GM13976 (cell line): ENCODE measurements at regions not wholly inside any gene's neighbourhood (a gene's known extent, or its start where the extent isn't known, plus 50 kb on each side); places are given as distances from the start of the nearest gene placed in this dataset.

ENCODE experiments used
- DNase-seq: peaks from one replicate; pipeline ENCODE4 v3.0.0; 2012; ENCODE audit warnings: low spot score
- CTCF ChIP-seq: IDR thresholded peaks from 2 replicates; pipeline ENCODE4 v1.5.1; 2012; ENCODE audit warnings: borderline replicate concordance, mild to moderate bottlenecking; ENCODE audit not compliant: insufficient read depth; ENCODE audit errors: extremely low read depth, missing control alignments, control extremely low read depth
- in situ Hi-C: fragments of 300-500 bp; cut with MboI; formaldehyde crosslinking; loops from one replicate; pipeline ENCODE4 v1.12.0; 2022; ENCODE audit warnings: low sequenced_read_pairs, mixed read lengths, inconsistent platforms; ENCODE audit not compliant: unreplicated experiment

DNA sequence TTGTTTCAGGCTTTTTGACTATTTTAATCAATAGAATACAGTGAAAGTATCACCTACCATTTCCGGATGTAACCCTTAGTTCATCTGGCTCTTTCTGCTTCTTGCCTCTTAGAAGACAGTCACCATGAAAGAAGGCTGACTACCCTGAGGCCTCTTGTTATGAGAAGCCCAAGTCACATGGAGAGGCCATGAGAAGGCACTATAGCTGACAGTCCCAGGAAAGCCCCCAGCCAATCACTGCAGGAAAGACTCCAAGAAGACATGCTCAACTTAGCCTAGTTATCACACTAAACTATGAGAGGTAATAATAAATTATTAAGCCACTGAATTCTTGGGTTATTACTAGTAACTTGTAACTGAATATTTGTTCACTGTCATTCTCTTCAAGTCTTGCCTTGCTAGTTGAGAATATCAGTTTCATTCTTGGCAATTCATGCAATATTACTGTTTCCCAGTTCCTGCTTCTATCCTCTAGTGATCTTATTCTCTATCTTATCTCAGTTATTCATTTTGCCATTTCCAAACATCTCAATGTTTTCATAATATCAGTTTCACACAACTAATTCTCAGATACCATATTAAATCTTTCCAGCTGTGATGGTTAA, 57.1 kb upstream of the GUCY1A1 start:
- DNase-seq = no peak
- in situ Hi-C loops = no loop called here
- no peak for TF ChIP-seq CTCF

DNA sequence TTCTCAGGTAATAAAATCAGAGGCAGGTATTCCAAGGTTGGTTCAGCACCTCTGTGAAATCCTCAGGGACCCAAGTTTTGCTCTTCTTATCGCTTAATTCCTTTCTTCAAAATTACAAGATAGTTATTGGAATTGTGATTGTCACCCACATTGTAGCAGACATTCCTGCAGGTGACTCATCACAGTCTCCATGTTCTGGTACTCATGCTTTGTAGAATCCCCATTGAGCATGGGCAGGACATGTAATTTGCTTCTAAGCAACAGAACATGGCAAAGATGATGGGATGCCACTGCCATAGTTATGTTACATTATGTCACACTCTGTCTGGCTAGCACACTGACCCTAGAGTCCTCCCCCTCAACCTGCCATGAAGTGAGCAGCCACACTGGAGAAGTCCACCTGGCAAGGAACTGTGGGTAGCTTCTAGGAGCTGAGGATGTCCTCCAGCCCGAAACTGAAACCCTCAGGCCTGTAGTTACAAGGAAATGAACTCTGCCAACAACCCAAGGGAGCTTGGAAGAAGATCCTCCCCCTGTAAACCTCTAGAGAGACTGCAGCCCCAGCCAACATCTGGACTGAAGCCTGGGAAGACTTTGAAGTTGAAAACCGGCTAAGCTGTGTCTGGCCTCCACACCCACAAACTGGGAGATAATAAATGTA, 58.3 kb upstream of the GUCY1A1 start:
- no peak for TF ChIP-seq CTCF
- in situ Hi-C loops = no loop called here
- DNase-seq = no peak

DNA sequence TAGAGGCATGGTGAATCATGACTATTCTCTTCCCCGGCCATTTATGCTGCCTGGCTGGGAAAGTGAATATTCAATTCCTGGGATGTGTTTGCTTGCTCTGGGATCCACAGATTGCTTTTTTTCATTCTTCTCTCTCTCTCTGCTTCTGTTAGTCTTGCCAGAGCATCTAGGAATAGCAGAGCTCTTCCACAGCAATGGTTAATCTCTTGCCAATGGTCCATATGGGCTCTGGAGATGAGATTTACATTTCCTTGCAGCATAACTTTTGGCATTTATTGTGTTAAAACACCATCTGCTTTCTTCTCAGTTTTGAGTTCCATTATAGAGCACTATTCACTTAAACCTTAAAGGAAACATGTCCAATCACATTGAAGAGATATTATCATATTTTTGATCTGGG, 59.2 kb upstream of the GUCY1A1 start:
- no peak for DNase-seq
- in situ Hi-C loops = no loop called here
- TF ChIP-seq CTCF = no peak

DNA sequence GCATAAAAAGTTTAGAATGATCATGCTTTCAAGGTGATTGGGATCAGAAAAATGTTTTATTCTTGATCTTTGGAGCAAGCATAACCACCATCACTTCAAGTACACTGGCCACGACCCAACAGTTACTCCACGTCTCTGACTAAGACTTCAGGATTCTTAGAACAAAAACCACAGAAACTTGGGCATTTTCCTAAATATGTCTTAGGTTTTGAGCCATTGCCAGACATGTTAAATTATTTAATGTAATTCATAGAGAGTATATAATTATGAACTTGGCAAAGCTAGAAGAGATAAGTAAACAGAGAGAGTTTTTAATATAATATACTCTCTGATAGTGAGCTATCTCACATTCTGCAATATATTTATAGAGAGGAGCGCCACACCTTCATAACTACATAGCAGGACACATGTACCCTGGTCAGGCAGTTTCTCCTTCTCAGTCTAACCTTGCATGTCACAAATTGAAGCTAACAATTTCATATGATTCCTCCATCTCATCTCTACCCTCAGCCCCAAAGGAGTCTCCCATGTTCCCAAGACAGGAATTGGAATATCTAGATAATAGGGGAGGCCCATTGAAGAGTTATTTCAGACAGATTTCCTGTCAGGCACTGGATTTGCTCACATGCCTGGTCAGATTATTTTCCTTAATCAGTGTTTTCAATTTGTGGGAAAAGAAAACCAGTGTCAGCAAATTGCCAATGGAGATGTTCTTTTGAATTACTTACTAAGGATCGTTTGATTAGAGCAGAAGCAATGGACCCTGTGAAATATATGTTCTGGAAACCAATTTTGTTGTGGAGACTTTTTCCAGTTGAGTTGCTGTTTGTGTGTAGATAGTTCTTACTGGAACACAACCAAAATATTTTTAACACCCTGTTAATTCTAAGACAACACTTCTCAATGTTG, 61.7 kb upstream of the GUCY1A1 start:
- no peak for DNase-seq
- TF ChIP-seq CTCF = no peak
- in situ Hi-C loops = no loop called here

GRCh38 chr4:155603360-155603891, 63.2 kb upstream of the GUCY1A1 start:
- no peak for TF ChIP-seq CTCF
- no peak for DNase-seq
- in situ Hi-C loops = no loop called here

GRCh38 chr4:155602351-155603140, 64.1 kb upstream of the GUCY1A1 start:
- no peak for TF ChIP-seq CTCF
- DNase-seq = no peak
- in situ Hi-C loops = no loop called here
